ENCODE measurements at regions not wholly inside any gene's neighbourhood (a gene's known extent, or its start where the extent isn't known, plus 50 kb on each side); places are given as distances from the start of the nearest gene placed in this dataset.

DNA sequence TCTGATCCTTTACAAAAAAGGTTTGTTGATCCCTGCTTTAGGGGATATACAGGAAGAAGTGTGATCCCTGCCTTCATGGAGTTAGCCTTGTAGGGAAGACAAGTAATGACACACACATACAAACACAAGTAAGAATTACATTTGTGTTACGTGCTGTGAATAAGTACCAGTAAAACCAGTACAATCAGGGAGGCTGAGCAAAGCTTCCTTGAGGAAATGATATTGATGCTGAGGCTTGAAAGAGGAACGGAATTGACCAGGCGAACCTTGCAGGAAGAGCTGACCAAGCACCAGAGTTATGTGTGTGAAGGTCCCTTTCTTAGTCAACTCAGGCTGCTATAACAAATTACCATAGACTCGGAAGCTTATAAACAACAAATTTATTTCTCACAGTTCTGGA, 83.6 kb upstream of the CACUL1 start:
- Histone ChIP-seq H3K27ac (ENCODE audit: low read depth in 2 of 2, low read length in 2 of 2) (no peak overlapping the region), H3K4me3 (ENCODE audit: low read length in 2 of 2) (no peak overlapping the region), H3K9ac (ENCODE audit: low read depth in 1 of 2, low read length in 2 of 2) (no peak overlapping the region), H3K4me1 (ENCODE audit: control insufficient read depth in 2 of 2, insufficient read depth in 2 of 2, low read length in 2 of 2) (no peaks in the 10 kb centered on the region), H3K27me3 (ENCODE audit: control insufficient read depth in 2 of 2, insufficient read depth in 2 of 2, low read length in 2 of 2) (no peaks in the 10 kb centered on the region), H3K36me3 (ENCODE audit: control insufficient read depth in 2 of 2, insufficient read depth in 2 of 2, low read length in 2 of 2) (no peaks in the 10 kb centered on the region), H3K9me3 (ENCODE audit: control insufficient read depth in 2 of 2, low read length in 2 of 2) (no peaks in the 10 kb centered on the region)

GRCh38 chr10:118839348-118839747, 84.6 kb upstream of the CACUL1 start:
- Histone ChIP-seq H3K27me3 (ENCODE audit: control insufficient read depth in 2 of 2, insufficient read depth in 2 of 2, low read length in 2 of 2) (no peaks in the 10 kb centered on the region), H3K4me3 (ENCODE audit: low read length in 2 of 2) (no peak overlapping the region), H3K27ac (ENCODE audit: low read depth in 2 of 2, low read length in 2 of 2) (no peak overlapping the region), H3K36me3 (ENCODE audit: control insufficient read depth in 2 of 2, insufficient read depth in 2 of 2, low read length in 2 of 2) (no peaks in the 10 kb centered on the region), H3K9ac (ENCODE audit: low read depth in 1 of 2, low read length in 2 of 2) (no peak overlapping the region), H3K4me1 (ENCODE audit: control insufficient read depth in 2 of 2, insufficient read depth in 2 of 2, low read length in 2 of 2) (no peaks in the 10 kb centered on the region), H3K9me3 (ENCODE audit: control insufficient read depth in 2 of 2, low read length in 2 of 2) (no peaks in the 10 kb centered on the region)

DNA sequence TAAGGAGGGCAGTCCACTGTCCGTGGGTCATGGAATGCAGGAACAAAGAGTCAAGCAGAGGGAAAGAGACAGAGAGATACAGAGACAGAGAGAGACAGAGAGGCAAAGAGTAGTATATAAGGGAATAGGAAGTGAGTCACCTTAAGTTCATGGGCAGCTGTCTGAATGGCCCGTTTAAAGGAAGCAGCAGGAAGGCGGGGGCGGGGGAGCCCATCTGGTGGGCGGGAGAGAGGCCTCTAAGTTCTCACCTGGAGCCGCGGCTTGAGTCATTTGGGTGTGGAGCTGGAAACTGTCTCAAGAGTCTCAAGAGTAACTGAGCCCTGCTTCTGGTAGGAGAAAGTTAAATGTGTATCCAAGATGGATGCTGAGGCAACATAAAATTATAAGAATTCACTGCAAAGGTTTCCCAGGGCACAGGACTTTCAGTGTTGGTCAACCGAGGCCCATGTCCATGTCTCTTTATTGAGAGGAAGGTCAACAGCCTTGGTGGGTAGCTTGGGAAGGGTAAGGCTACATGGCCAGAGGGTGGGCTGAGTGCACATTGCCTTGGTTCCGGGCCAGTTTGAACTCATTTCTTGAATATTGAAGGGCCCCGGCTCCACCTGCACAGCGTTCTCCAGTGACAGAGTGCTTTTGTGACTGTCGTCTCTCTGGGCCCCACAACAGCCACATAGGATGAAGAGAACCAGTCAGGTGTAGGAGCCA, 85.5 kb upstream of the CACUL1 start:
- Histone ChIP-seq H3K36me3 (ENCODE audit: control insufficient read depth in 2 of 2, insufficient read depth in 2 of 2, low read length in 2 of 2) (no peaks in the 10 kb centered on the region), H3K9ac (ENCODE audit: low read depth in 1 of 2, low read length in 2 of 2) (no peak overlapping the region), H3K4me1 (ENCODE audit: control insufficient read depth in 2 of 2, insufficient read depth in 2 of 2, low read length in 2 of 2) (no peaks in the 10 kb centered on the region), H3K9me3 (ENCODE audit: control insufficient read depth in 2 of 2, low read length in 2 of 2) (no peaks in the 10 kb centered on the region), H3K4me3 (ENCODE audit: low read length in 2 of 2) (no peak overlapping the region), H3K27me3 (ENCODE audit: control insufficient read depth in 2 of 2, insufficient read depth in 2 of 2, low read length in 2 of 2) (no peaks in the 10 kb centered on the region), H3K27ac (ENCODE audit: low read depth in 2 of 2, low read length in 2 of 2) (no peak overlapping the region)

- no peaks in the 10 kb centered on the region for H3K9me3 ChIP-seq (ENCODE audit: control insufficient read depth in 2 of 2, low read length in 2 of 2)
- H3K4me1 ChIP-seq (ENCODE audit: control insufficient read depth in 2 of 2, insufficient read depth in 2 of 2, low read length in 2 of 2) = no peaks in the 10 kb centered on the region
- no peak overlapping the region for H3K9ac ChIP-seq (ENCODE audit: low read depth in 1 of 2, low read length in 2 of 2)
- H3K36me3 ChIP-seq (ENCODE audit: control insufficient read depth in 2 of 2, insufficient read depth in 2 of 2, low read length in 2 of 2) = no peaks in the 10 kb centered on the region
- no peak overlapping the region for H3K27ac ChIP-seq (ENCODE audit: low read depth in 2 of 2, low read length in 2 of 2)
- no peak overlapping the region for H3K4me3 ChIP-seq (ENCODE audit: low read length in 2 of 2)
- no peaks in the 10 kb centered on the region for H3K27me3 ChIP-seq (ENCODE audit: control insufficient read depth in 2 of 2, insufficient read depth in 2 of 2, low read length in 2 of 2)
Measured at GRCh38 chr10:118840776-118841468, 86.2 kb upstream of the CACUL1 start.

DNA sequence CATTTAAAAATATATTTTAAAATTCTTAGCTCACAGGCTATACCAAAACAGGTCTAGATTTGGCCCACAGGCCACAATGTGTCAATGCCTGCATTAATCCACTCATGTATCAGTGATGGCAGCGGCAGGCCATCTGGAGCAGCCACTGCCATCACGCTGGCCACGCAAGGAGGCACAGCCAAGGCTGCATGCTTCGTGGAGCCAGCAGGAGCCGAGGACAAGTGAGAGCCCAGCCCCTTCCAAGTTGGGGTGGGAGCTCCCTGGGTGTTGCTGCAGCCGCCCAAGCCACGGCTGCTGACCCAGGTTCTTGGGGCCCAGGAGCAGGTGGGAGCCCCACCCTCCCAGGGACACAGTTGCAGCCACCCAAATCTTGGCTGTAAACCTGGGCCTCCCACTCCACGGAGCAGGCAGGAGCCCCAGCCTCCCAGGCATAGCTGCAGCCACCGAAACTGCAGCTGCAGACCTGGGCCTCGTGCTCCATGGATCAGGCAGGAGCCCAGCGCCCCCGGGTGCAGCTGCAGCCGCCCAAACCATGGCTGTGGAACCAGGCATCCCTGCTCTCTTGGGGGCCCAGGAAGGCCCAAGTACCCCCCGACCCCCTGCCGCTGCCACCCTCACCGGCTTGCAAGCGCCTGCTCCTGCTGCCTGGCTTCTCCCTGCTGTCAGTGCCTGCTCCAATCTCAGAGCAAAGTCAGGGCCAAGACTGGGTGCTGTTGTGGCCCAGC, 87.3 kb upstream of the CACUL1 start:
- Histone ChIP-seq H3K36me3 (ENCODE audit: control insufficient read depth in 2 of 2, insufficient read depth in 2 of 2, low read length in 2 of 2) (no peaks in the 10 kb centered on the region), H3K9me3 (ENCODE audit: control insufficient read depth in 2 of 2, low read length in 2 of 2) (no peaks in the 10 kb centered on the region), H3K4me1 (ENCODE audit: control insufficient read depth in 2 of 2, insufficient read depth in 2 of 2, low read length in 2 of 2) (no peaks in the 10 kb centered on the region), H3K27ac (ENCODE audit: low read depth in 2 of 2, low read length in 2 of 2) (no peak overlapping the region), H3K4me3 (ENCODE audit: low read length in 2 of 2) (no peak overlapping the region), H3K27me3 (ENCODE audit: control insufficient read depth in 2 of 2, insufficient read depth in 2 of 2, low read length in 2 of 2) (no peaks in the 10 kb centered on the region), H3K9ac (ENCODE audit: low read depth in 1 of 2, low read length in 2 of 2) (no peak overlapping the region)

DNA sequence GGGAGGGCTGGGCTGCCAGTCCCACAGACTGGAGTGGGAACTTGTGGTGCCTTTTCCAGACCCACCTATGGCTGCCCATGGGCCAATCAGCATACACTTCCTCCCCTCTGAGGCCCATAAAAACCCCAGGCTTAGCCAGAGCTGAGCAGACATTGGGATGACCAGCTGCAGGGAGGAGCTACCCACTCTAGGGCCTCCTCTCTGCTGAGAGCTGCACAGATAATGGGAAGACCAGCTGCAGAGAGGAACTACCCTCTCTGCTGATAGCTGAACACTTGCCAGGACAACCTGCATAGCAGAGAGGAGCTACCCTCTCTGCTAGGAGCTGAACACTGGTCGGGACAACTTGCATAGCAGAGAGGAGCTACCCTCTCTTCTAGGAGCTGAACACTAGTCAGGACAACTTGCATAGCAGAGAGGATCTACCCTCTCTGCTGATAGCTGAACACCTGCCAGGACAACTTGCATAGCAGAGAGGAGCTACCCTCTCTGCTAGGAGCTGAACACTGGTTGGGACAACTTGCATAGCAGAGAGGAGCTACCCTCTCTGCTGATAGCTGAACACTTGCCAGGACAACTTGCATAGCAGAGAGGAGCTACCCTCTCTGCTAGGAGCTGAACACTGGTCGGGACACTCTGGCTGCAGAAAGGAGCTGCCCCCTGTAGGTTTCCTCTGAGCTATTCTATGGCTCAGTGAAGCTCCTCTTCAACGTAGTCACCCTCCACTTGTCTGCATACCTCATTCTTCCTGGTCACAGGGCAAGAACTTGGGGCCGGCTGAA, 88.3 kb upstream of the CACUL1 start:
- H3K4me3 ChIP-seq (ENCODE audit: low read length in 2 of 2) = no peak overlapping the region
- no peaks in the 10 kb centered on the region for H3K9me3 ChIP-seq (ENCODE audit: control insufficient read depth in 2 of 2, low read length in 2 of 2)
- no peak overlapping the region for H3K9ac ChIP-seq (ENCODE audit: low read depth in 1 of 2, low read length in 2 of 2)
- H3K4me1 ChIP-seq (ENCODE audit: control insufficient read depth in 2 of 2, insufficient read depth in 2 of 2, low read length in 2 of 2) = no peaks in the 10 kb centered on the region
- H3K27ac ChIP-seq (ENCODE audit: low read depth in 2 of 2, low read length in 2 of 2) = no peak overlapping the region
- no peaks in the 10 kb centered on the region for H3K36me3 ChIP-seq (ENCODE audit: control insufficient read depth in 2 of 2, insufficient read depth in 2 of 2, low read length in 2 of 2)
- H3K27me3 ChIP-seq (ENCODE audit: control insufficient read depth in 2 of 2, insufficient read depth in 2 of 2, low read length in 2 of 2) = no peaks in the 10 kb centered on the region

GRCh38 chr10:118843647-118844265, 89.0 kb upstream of the CACUL1 start:
- Histone ChIP-seq H3K4me3 (ENCODE audit: low read length in 2 of 2) (no peak overlapping the region), H3K27ac (ENCODE audit: low read depth in 2 of 2, low read length in 2 of 2) (no peak overlapping the region)

DNA sequence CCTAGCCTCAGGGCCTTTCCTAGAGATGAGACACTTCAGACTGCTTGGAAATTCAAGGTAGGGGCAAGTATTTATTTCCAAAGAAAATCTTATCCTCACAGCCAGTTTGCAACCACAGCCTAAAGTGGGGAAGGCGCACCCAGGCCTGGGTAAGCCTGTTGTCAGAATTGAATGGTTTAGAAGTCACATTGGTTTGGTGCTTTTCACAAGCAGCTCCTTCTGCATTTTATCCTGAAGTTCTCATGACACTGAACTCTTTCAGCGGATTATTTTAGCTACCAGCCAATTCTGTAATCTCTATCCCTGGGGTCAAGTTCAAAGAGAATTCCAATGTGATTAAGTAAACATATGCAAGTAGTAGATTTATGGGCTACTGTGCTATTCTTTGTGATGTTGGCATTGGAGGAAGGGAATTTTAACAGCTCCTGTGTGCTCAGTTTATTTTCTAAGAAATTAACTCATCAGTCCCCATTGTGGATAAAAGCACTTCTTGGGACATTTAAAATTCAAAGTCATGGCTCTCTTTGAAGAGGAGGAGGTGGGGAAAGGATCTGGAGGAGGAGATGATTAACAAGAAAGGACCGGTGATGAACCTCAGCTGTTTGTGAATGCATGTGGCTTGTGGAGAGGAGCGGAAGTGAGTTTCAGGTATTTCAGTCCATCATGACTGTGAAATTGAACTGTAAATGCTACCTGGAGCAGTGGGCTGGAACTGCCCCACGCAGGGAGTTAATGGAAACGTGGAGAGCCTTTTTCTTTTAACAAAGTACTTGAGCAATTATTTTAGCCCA, 90.2 kb upstream of the CACUL1 start:
- Histone ChIP-seq H3K4me3 (ENCODE audit: low read length in 2 of 2) (no peak overlapping the region), H3K36me3 (ENCODE audit: control insufficient read depth in 2 of 2, insufficient read depth in 2 of 2, low read length in 2 of 2) (no peaks in the 10 kb centered on the region), H3K27me3 (ENCODE audit: control insufficient read depth in 2 of 2, insufficient read depth in 2 of 2, low read length in 2 of 2) (no peaks in the 10 kb centered on the region), H3K9me3 (ENCODE audit: control insufficient read depth in 2 of 2, low read length in 2 of 2) (no peaks in the 10 kb centered on the region), H3K27ac (ENCODE audit: low read depth in 2 of 2, low read length in 2 of 2) (no peak overlapping the region), H3K4me1 (ENCODE audit: control insufficient read depth in 2 of 2, insufficient read depth in 2 of 2, low read length in 2 of 2) (no peaks in the 10 kb centered on the region), H3K9ac (ENCODE audit: low read depth in 1 of 2, low read length in 2 of 2) (no peak overlapping the region)

More at GRCh38 chr10:118843647-118844265, 89.0 kb upstream of the CACUL1 start:
- Histone ChIP-seq H3K4me1 (ENCODE audit: control insufficient read depth in 2 of 2, insufficient read depth in 2 of 2, low read length in 2 of 2) (no peaks in the 10 kb centered on the region), H3K9ac (ENCODE audit: low read depth in 1 of 2, low read length in 2 of 2) (no peak overlapping the region), H3K27me3 (ENCODE audit: control insufficient read depth in 2 of 2, insufficient read depth in 2 of 2, low read length in 2 of 2) (no peaks in the 10 kb centered on the region), H3K36me3 (ENCODE audit: control insufficient read depth in 2 of 2, insufficient read depth in 2 of 2, low read length in 2 of 2) (no peaks in the 10 kb centered on the region), H3K9me3 (ENCODE audit: control insufficient read depth in 2 of 2, low read length in 2 of 2) (no peaks in the 10 kb centered on the region)

DNA sequence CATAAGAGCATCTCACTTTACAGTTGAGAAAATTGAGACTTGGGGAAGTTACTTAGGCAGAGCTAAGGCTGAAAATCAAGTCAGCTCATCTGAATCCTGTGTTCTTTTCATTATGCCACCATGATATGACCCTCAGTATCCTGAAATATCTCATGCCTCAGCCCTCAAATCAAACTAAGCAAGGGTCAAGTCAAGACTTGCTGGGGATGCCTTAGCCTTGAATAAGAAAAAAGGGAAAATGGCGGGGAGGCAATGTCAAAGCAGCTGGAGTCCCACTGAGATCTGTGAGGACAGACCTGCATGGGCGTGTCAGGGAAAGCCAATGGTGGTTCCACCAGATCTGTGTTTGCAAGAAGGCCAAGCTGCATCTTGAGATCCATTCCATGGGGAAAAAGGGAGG, 91.0 kb upstream of the CACUL1 start:
- no peaks in the 10 kb centered on the region for H3K4me1 ChIP-seq (ENCODE audit: control insufficient read depth in 2 of 2, insufficient read depth in 2 of 2, low read length in 2 of 2)

More for the DNA sequence above, 91.0 kb upstream of the CACUL1 start:
- Histone ChIP-seq H3K9me3 (ENCODE audit: control insufficient read depth in 2 of 2, low read length in 2 of 2) (no peaks in the 10 kb centered on the region), H3K27ac (ENCODE audit: low read depth in 2 of 2, low read length in 2 of 2) (no peak overlapping the region), H3K27me3 (ENCODE audit: control insufficient read depth in 2 of 2, insufficient read depth in 2 of 2, low read length in 2 of 2) (no peaks in the 10 kb centered on the region), H3K36me3 (ENCODE audit: control insufficient read depth in 2 of 2, insufficient read depth in 2 of 2, low read length in 2 of 2) (no peaks in the 10 kb centered on the region), H3K9ac (ENCODE audit: low read depth in 1 of 2, low read length in 2 of 2) (no peak overlapping the region), H3K4me3 (ENCODE audit: low read length in 2 of 2) (no peak overlapping the region)

Data from mucosa of rectum (tissue), 2 donors.